T-cell (primary cell): ENCODE measurements at regions not wholly inside any gene's neighbourhood (a gene's known extent, or its start where the extent isn't known, plus 50 kb on each side); places are given as distances from the start of the nearest gene placed in this dataset.
"Not testable (repeated sequence)": the region's sequence is repeated elsewhere in the genome, so short reads cannot be mapped to it uniquely, and the experiment has no call there.

Experiments
- ATAC-seq, 4 experiments: fragments of 200-7000 bp in 3 of 4; fragments of 150-1000 bp in 1 of 4; cut with Tn5 transposase; replicated peaks in 1 of 4; 1 replicate in 3 of 4; 2 replicates in 1 of 4; pipeline ENCODE4 v1.10.0; 2021; ENCODE audit warnings: moderate library complexity in 3 of 4, mild to moderate bottlenecking in 2 of 4, moderate number of reproducible peaks in 1 of 4
- CTCF ChIA-PET, 2 donors: fragments of 300-600 bp; sonication (Branson Sonifier 250); formaldehyde crosslinking; loops; one replicate each; lab custom pipeline; 2022; ENCODE audit warnings: antibody characterized with exemption in 2 of 2; lab: Charles Lee
- POLR2A ChIA-PET, 2 donors: fragments of 300-600 bp; sonication (Branson Sonifier 250); formaldehyde crosslinking; loops; one replicate each; lab custom pipeline; 2022; ENCODE audit warnings: antibody characterized with exemption in 2 of 2; lab: Charles Lee
- DNase-seq, 35 experiments: peaks; one replicate each; pipeline versions ENCODE4 v3.0.0 to v3.0.0-alpha.2; 2013 to 2023
- H3K27ac ChIP-seq: one replicate; pipeline ENCODE4 v1.5.1; 2013; ENCODE audit warnings: low read length
- H3K27me3 ChIP-seq, 2 experiments: replicated peaks in 1 of 2; 1 replicate in 1 of 2; 2 replicates in 1 of 2; pipeline versions ENCODE4 v1.6.1 to v1.7.0; 2013; ENCODE audit warnings: low read length in 1 of 2, mixed read lengths in 1 of 2; ENCODE audit not compliant: control insufficient read depth in 2 of 2, insufficient read depth in 2 of 2; ENCODE audit errors: extremely low read depth in 1 of 2
- H3K36me3 ChIP-seq, 2 donors: 1 replicate in 1 of 2; 2 replicates in 1 of 2; pipeline versions ENCODE4 v1.6.1 to v1.7.0; 2013; ENCODE audit warnings: low read length in 1 of 2; ENCODE audit not compliant: control insufficient read depth in 2 of 2, insufficient read depth in 1 of 2; ENCODE audit errors: extremely low read depth in 1 of 2
- H3K4me1 ChIP-seq, 2 experiments: 1 replicate in 1 of 2; 2 replicates in 1 of 2; pipeline versions ENCODE4 v1.6.1 to v1.7.0; 2013; ENCODE audit warnings: low read length in 2 of 2, mixed read lengths in 1 of 2; ENCODE audit not compliant: insufficient read depth in 2 of 2, control insufficient read depth in 1 of 2; ENCODE audit errors: extremely low read depth in 1 of 2
- H3K4me3 ChIP-seq, 2 donors: 1 replicate in 1 of 2; 2 replicates in 1 of 2; pipeline versions ENCODE4 v1.5.1 to v1.7.0; 2013; ENCODE audit warnings: mild to moderate bottlenecking in 2 of 2, low read length in 1 of 2, moderate library complexity in 1 of 2; ENCODE audit not compliant: control insufficient read depth in 1 of 2; ENCODE audit errors: extremely low read depth in 1 of 2
- H3K9me3 ChIP-seq: 2 replicates; pipeline ENCODE4 v1.7.0; 2013
- H3K27ac Mint-ChIP-seq, 2 donors: one replicate each; pipeline ENCODE4 v1.8.0; 2020 to 2021; ENCODE audit warnings: mild to moderate bottlenecking in 2 of 2, mixed read lengths in 2 of 2
- H3K27me3 Mint-ChIP-seq, 2 donors: one replicate each; pipeline ENCODE4 v1.8.0; 2021 to 2022; ENCODE audit warnings: mixed read lengths in 2 of 2
- H3K36me3 Mint-ChIP-seq: one replicate; pipeline ENCODE4 v1.8.0; 2021; ENCODE audit warnings: mixed read lengths
- H3K4me1 Mint-ChIP-seq, 3 donors: one replicate each; pipeline ENCODE4 v1.8.0; 2020 to 2022; ENCODE audit warnings: mixed read lengths in 3 of 3, mild to moderate bottlenecking in 1 of 3
- H3K4me3 Mint-ChIP-seq, 3 donors: one replicate each; pipeline ENCODE4 v1.8.0; 2020 to 2022; ENCODE audit warnings: mild to moderate bottlenecking in 3 of 3, mixed read lengths in 3 of 3, moderate library complexity in 3 of 3
- H3K9me3 Mint-ChIP-seq, 3 donors: one replicate each; pipeline ENCODE4 v1.8.0; 2020 to 2022; ENCODE audit warnings: mixed read lengths in 3 of 3
- WGBS: methylation state at CpG from one replicate; pipeline ENCODE4 v1.1.5; 2013; ENCODE audit warnings: missing lambda C conversion rate; ENCODE audit not compliant: insufficient coverage; 5-methylcytosine and 5-hydroxymethylcytosine counted together

GRCh38 chr12:24359418-24359817 lies 409.9 kb upstream of the SOX5 start:
- WGBS = no CpG with 5 or more reads among the region's 1 CpG
- no peaks in the 10 kb centered on the region for H3K27me3 ChIP-seq
- H3K4me3 ChIP-seq = no peak overlapping the region
- no peak overlapping the region for H3K27ac ChIP-seq
- Mint-ChIP-seq H3K9me3 (no peaks in the 10 kb centered on the region), H3K4me1 (no peaks in the 10 kb centered on the region), H3K36me3 (no peaks in the 10 kb centered on the region), H3K4me3 (no peak overlapping the region), H3K27ac (no peak overlapping the region), H3K27me3 (no peaks in the 10 kb centered on the region)
- ChIA-PET CTCF (no interaction called here), POLR2A (interaction anchor here in 1 of 2 donors (0.6 kb wide), 1 partner anchor 13 kb away, joined by 13 read pairs; no protein-coding TSS in a partner anchor)
- DNase-seq (no peak), ATAC-seq (no peak)
- no peaks in the 10 kb centered on the region for H3K4me1 ChIP-seq
- no peaks in the 10 kb centered on the region for H3K36me3 ChIP-seq
- H3K9me3 ChIP-seq = no peaks in the 10 kb centered on the region

DNA sequence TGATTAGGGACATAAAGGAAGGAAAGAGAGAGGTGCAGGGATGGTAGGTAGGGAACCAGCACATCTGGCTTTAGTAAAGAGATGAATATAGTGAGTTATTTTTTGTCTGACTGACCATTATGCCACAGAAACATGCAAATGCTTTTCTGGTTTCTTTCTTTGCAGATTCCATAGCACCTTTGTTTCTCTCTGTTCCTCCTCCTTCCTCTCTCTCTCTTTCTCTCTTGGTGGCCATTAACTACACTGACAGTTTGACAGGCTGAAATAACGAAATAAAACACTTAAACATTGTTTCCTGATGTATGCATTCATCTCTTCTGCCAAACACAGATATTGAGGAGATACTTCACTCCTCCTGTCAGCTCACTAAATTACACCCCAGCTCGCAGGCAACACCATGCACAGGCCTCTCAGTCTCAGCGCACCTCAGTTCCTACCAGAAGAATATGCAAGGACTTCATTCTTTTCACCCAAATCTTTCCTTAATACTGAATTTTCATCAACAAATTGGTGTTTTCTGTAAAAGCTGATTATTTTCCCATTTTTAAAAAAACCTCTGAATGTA lies 406.9 kb upstream of the SOX5 start:
- no peak overlapping the region for H3K4me3 ChIP-seq
- H3K27me3 Mint-ChIP-seq = no peaks in the 10 kb centered on the region
- ATAC-seq = no peak

DNA sequence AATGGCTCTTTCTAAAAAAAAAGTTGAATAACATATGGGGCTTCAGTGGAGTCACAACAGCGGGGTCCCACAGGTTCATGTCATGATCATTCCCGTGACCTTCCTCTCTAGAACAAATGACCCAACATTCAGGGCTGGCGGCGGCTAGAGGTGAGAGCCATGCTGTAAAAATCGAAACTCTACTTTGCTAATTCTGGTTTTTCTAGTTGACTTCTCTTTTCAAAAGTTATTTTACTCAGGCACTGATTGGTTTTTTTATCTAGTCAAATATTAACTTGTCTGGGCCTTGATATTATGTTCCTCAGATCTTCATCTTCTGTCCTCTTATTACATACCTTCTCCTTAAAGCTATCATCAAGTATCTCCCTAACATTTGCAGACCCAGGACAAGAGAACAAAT lies 402.9 kb upstream of the SOX5 start:
- H3K27me3 Mint-ChIP-seq = no peaks in the 10 kb centered on the region
- WGBS = 89% methylated on average over 3 of the region's 5 CpGs
- ATAC-seq (no peak), DNase-seq (no peak)
- no peaks in the 10 kb centered on the region for H3K36me3 Mint-ChIP-seq
- no peaks in the 10 kb centered on the region for H3K4me1 ChIP-seq
- H3K9me3 ChIP-seq = no peaks in the 10 kb centered on the region
- H3K36me3 ChIP-seq = no peaks in the 10 kb centered on the region
- H3K4me1 Mint-ChIP-seq = no peaks in the 10 kb centered on the region
- H3K4me3 ChIP-seq = no peak overlapping the region
- ChIA-PET POLR2A (no interaction called here), CTCF (no interaction called here)
- H3K27ac ChIP-seq = no peak overlapping the region
- no peaks in the 10 kb centered on the region for H3K27me3 ChIP-seq
- H3K4me3 Mint-ChIP-seq = no peak overlapping the region
- H3K9me3 Mint-ChIP-seq = peaks cover 0 to 13% (median 8%) of the 10 kb centered on the region in 3 donors
- no peak overlapping the region for H3K27ac Mint-ChIP-seq

More for the DNA sequence above, 406.9 kb upstream of the SOX5 start:
- H3K27ac Mint-ChIP-seq = no peak overlapping the region
- POLR2A ChIA-PET = no interaction called here
- Histone ChIP-seq H3K9me3 (no peaks in the 10 kb centered on the region), H3K27ac (no peak overlapping the region), H3K27me3 (no peaks in the 10 kb centered on the region), H3K4me1 (no peaks in the 10 kb centered on the region), H3K36me3 (no peaks in the 10 kb centered on the region)
- DNase-seq = no peak
- H3K36me3 Mint-ChIP-seq = no peaks in the 10 kb centered on the region
- no peaks in the 10 kb centered on the region for H3K4me1 Mint-ChIP-seq
- WGBS = 44% methylated on average over 1 of the region's 3 CpGs
- CTCF ChIA-PET = no interaction called here
- peaks cover 0 to 3% (median 0%) of the 10 kb centered on the region in 3 donors for H3K9me3 Mint-ChIP-seq
- no peak overlapping the region for H3K4me3 Mint-ChIP-seq

GRCh38 chr12:24349051-24349799 lies 399.8 kb upstream of the SOX5 start:
- H3K4me3 ChIP-seq = no peak overlapping the region
- Mint-ChIP-seq H3K27me3 (no peaks in the 10 kb centered on the region), H3K9me3 (peaks cover 0 to 13% (median 8%) of the 10 kb centered on the region in 3 donors), H3K36me3 (no peaks in the 10 kb centered on the region), H3K4me3 (no peak overlapping the region), H3K4me1 (no peaks in the 10 kb centered on the region), H3K27ac (no peak overlapping the region)
- DNase-seq = no peak
- H3K36me3 ChIP-seq = no peaks in the 10 kb centered on the region
- CTCF ChIA-PET = interaction anchor here in 1 of 2 donors (0.6 kb wide), 1 partner anchor 1710 kb away, joined by 3 read pairs; no protein-coding TSS in a partner anchor
- no peaks in the 10 kb centered on the region for H3K4me1 ChIP-seq
- no peak for ATAC-seq
- no peak overlapping the region for H3K27ac ChIP-seq
- no peaks in the 10 kb centered on the region for H3K9me3 ChIP-seq
- no peaks in the 10 kb centered on the region for H3K27me3 ChIP-seq
- POLR2A ChIA-PET = no interaction called here
- no CpG with 5 or more reads among the region's 4 CpGs for WGBS

- H3K9me3 ChIP-seq, POLR2A ChIA-PET, DNase-seq, H3K27ac ChIP-seq, CTCF ChIA-PET, H3K4me3 Mint-ChIP-seq, H3K27ac Mint-ChIP-seq, H3K36me3 Mint-ChIP-seq, H3K4me1 Mint-ChIP-seq, H3K4me1 ChIP-seq, ATAC-seq, H3K4me3 ChIP-seq, H3K27me3 Mint-ChIP-seq, H3K36me3 ChIP-seq, H3K27me3 ChIP-seq: not testable (repeated sequence)
- H3K9me3 Mint-ChIP-seq = peaks cover 0 to 10% (median 8%) of the 10 kb centered on the region in 3 donors
- 67% methylated on average over 3 of the region's 5 CpGs for WGBS
These were observed 398.7 kb upstream of the SOX5 start for GRCh38 chr12:24348180-24348579.

GRCh38 chr12:24328261-24328660 lies 378.8 kb upstream of the SOX5 start:
- Histone ChIP-seq H3K36me3 (no peaks in the 10 kb centered on the region), H3K27me3 (no peaks in the 10 kb centered on the region), H3K27ac (no peak overlapping the region), H3K9me3 (no peaks in the 10 kb centered on the region), H3K4me3 (no peak overlapping the region), H3K4me1 (no peaks in the 10 kb centered on the region)
- Mint-ChIP-seq H3K4me1 (no peaks in the 10 kb centered on the region), H3K4me3 (no peak overlapping the region), H3K27me3 (no peaks in the 10 kb centered on the region), H3K9me3 (peaks cover 0 to 9% (median 0%) of the 10 kb centered on the region in 3 donors), H3K36me3 (no peaks in the 10 kb centered on the region), H3K27ac (no peak overlapping the region)
- POLR2A ChIA-PET = no interaction called here
- ATAC-seq = no peak
- CTCF ChIA-PET = no interaction called here
- DNase-seq = no peak
